GM23248 (cell line): ENCODE measurements at regions not wholly inside any gene's neighbourhood (a gene's known extent, or its start where the extent isn't known, plus 50 kb on each side); places are given as distances from the start of the nearest gene placed in this dataset.

Source experiments
- DNase-seq: peaks from one replicate; pipeline ENCODE4 v3.0.0-alpha.2; 2015
- H2AFZ ChIP-seq: fragments of 200-600 bp; sonication (generic); 2 replicates; pipeline ENCODE4 v1.6.1; 2016; ENCODE audit warnings: antibody characterized with exemption
- H3F3A ChIP-seq: fragments of 200-600 bp; sonication (generic); 2 replicates; pipeline ENCODE4 v1.6.1; 2016; ENCODE audit warnings: mild to moderate bottlenecking, antibody characterized with exemption, mixed run types; ENCODE audit not compliant: insufficient read depth
- H3K27ac ChIP-seq: fragments of 200-600 bp; sonication (generic); 2 replicates; pipeline ENCODE4 v1.5.1; 2016; ENCODE audit warnings: mild to moderate bottlenecking
- H3K27me3 ChIP-seq: fragments of 200-600 bp; sonication (generic); replicated peaks from 2 replicates; pipeline ENCODE4 v1.6.1; 2016; ENCODE audit warnings: mild to moderate bottlenecking; ENCODE audit not compliant: insufficient read depth
- H3K36me3 ChIP-seq: fragments of 200-600 bp; sonication (generic); 2 replicates; pipeline ENCODE4 v1.6.1; 2016; ENCODE audit warnings: low read depth, mild to moderate bottlenecking
- H3K4me1 ChIP-seq: fragments of 200-600 bp; sonication (generic); 2 replicates; pipeline ENCODE4 v1.6.1; 2016; ENCODE audit warnings: mild to moderate bottlenecking; ENCODE audit not compliant: insufficient read depth
- H3K4me2 ChIP-seq: fragments of 200-600 bp; sonication (generic); one replicate; pipeline ENCODE4 v1.6.1; 2016; ENCODE audit warnings: mild to moderate bottlenecking; ENCODE audit not compliant: unreplicated experiment
- H3K4me3 ChIP-seq: fragments of 200-600 bp; sonication (generic); 2 replicates; pipeline ENCODE4 v1.5.1; 2016; ENCODE audit warnings: mild to moderate bottlenecking
- H3K79me2 ChIP-seq: fragments of 200-600 bp; sonication (generic); 2 replicates; pipeline ENCODE4 v1.6.1; 2016; ENCODE audit warnings: mild to moderate bottlenecking; ENCODE audit not compliant: insufficient read depth
- H3K9ac ChIP-seq: fragments of 200-600 bp; sonication (generic); 2 replicates; pipeline ENCODE4 v1.6.1; 2016; ENCODE audit warnings: mild to moderate bottlenecking
- H3K9me2 ChIP-seq: fragments of 200-600 bp; sonication (generic); 2 replicates; pipeline ENCODE4 v1.6.1; 2016; ENCODE audit warnings: mixed run types, mild to moderate bottlenecking, moderate library complexity; ENCODE audit not compliant: insufficient read depth
- H3K9me3 ChIP-seq: fragments of 200-600 bp; sonication (generic); one replicate; pipeline ENCODE4 v1.6.1; 2017; ENCODE audit warnings: low read depth
- H4K20me1 ChIP-seq: fragments of 200-600 bp; sonication (generic); 2 replicates; pipeline ENCODE4 v1.6.0; 2016; ENCODE audit not compliant: insufficient read depth
- EZH2 ChIP-seq: fragments of 200-600 bp; sonication (generic); IDR thresholded peaks from 2 replicates; pipeline ENCODE4 v1.6.1; 2018; ENCODE audit warnings: antibody characterized with exemption, mild to moderate bottlenecking; ENCODE audit not compliant: insufficient read depth, poor library complexity, severe bottlenecking
- EZH2phosphoT487 ChIP-seq: fragments of 200-600 bp; sonication (generic); IDR thresholded peaks from 2 replicates; pipeline ENCODE4 v1.6.1; 2018; ENCODE audit warnings: antibody characterized with exemption, moderate library complexity, mild to moderate bottlenecking, low read depth; ENCODE audit not compliant: insufficient read depth
- WGBS, 2 experiments: methylation state at CpG; one replicate each; pipeline ENCODE4 v1.1.6; 2015 to 2017; ENCODE audit warnings: low lambda C conversion rate in 2 of 2, low coverage in 1 of 2; ENCODE audit errors: missing lambda C conversion rate in 2 of 2; 5-methylcytosine and 5-hydroxymethylcytosine counted together
- in situ Hi-C: fragments of 300-500 bp; cut with MboI; formaldehyde crosslinking; loops from 2 replicates; pipeline ENCODE4 v1.15.0; 2020

DNA sequence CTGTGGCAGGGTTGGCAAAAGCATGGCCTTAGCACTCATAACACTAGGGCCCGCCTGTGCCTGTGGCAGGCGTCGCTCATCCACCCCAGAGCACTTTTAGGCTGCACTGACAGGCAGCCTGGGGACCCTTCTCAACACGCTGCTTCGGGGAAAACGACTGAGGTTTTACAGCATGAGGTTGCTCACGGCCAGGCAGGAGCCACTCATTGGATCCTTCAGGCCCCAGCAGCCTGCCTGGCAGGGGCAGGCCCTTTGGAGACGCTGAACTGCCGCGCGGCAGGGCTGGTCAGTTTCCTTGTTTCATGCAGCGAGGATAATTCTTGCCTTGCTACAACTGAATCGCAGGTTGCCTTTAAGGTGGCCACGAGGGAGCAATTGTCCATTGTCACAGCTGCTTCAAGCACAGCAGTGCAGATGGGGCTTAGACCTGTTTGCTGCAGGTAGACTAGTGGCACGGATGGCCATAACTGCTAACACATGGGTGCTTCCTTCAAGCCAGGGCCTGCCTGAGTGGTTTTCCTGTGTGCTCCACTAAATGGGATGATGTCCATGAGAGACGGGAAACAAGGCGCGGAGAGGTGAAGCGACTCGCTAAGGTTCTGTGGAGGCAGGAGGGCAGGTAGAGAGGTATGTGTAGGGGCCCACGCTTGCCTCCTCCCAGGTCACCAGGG is 49.9 kb upstream of the HS6ST1 start:
- H3K4me2 ChIP-seq = no peak overlapping the region
- no peak for DNase-seq
- no peaks in the 10 kb centered on the region for H3K9me3 ChIP-seq
- H3K79me2 ChIP-seq = no peaks in the 10 kb centered on the region
- H2AFZ ChIP-seq = no peak overlapping the region
- TF ChIP-seq EZH2 (no peak), EZH2phosphoT487 (no peak)
- no peak overlapping the region for H3K9ac ChIP-seq
- in situ Hi-C loops = no loop called here
- 95 to 96% methylated on average over 21 of the region's 21 CpGs for WGBS, 2 experiments
- H3K4me3 ChIP-seq = no peak overlapping the region
- no peak overlapping the region for H3K27ac ChIP-seq
- no peaks in the 10 kb centered on the region for H4K20me1 ChIP-seq
- H3K27me3 ChIP-seq = no peaks in the 10 kb centered on the region
- H3K4me1 ChIP-seq = peaks cover 18% of the 10 kb centered on the region
- no peaks in the 10 kb centered on the region for H3K9me2 ChIP-seq
- no peaks in the 10 kb centered on the region for H3F3A ChIP-seq
- H3K36me3 ChIP-seq = no peaks in the 10 kb centered on the region

DNA sequence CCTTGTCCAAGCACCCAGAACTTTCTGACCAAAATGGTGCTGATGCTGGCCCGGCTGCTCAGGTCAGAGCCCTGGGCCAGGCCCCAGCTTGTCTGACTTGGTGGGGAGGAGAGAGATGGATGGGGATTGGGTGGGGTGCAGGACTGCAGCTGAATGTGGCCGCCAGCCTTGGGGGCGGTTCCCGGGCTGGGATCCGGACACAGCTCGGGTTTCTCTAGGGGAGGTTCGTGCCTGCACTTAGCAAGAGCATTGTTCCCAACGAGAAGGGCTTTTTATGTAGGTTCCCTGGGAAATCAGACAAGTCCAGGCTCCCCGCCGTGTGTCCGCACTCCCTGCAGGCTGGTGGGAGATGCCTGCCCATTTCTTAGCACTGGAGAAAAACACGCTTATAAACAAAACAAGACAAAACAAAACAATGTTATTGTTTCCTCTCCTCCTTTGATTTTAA is 50.5 kb upstream of the HS6ST1 start:
- 41 to 42% methylated on average over 10 to 12 of the region's 12 CpGs for WGBS, 2 experiments
- H2AFZ ChIP-seq = peak overlapping the region; percentile 47
- in situ Hi-C loops = no loop called here

DNA sequence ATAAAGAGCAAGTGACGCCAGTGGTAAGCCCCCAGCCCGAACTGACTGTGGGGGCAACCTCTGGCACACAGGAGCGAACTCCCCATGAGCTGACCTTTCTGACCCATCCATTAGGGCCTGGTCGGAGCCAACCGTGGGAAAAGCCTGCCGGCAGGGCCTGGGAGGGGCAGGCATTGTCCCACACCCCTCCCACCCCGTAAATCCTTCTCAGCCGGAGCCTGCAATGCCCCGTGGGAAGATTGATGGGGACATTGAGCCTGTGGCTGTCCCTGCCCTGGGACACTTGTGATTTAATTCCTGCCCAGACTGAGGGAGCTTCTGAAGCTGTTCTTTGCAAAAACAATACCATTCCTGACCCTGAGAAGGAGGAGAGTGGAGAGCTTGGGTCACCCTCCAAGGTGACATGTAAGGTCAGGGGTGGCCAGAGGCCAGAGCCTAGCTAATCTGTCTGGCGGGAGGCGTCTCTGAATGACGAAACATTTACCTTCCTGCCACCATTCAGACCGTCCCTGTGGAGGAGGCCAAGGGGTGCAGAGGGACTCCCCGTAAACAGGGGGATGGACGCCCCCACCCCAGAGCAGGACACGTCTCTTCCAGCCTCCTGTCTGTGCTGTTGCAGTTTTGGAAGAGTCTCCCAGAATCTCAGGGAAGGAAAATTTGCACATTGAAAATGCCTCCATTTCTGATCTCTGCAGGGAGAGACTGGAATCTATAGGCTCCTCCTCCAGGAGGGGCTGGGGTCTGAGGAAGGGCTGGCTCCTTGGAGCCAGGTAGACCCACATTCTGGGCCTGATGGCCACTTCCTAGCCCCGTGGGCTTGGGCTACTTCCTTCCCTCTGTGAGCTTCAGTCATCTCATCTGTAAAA is 51.2 kb upstream of the HS6ST1 start:
- Histone ChIP-seq H2AFZ (peak overlapping the region; percentile 47), H3K9ac (no peak overlapping the region), H3K4me3 (no peak overlapping the region), H3K9me3 (no peaks in the 10 kb centered on the region), H3K27me3 (no peaks in the 10 kb centered on the region), H3K79me2 (no peaks in the 10 kb centered on the region), H3F3A (no peaks in the 10 kb centered on the region), H3K4me2 (no peak overlapping the region), H3K36me3 (no peaks in the 10 kb centered on the region), H3K4me1 (peaks cover 28% of the 10 kb centered on the region), H3K27ac (no peak overlapping the region), H4K20me1 (no peaks in the 10 kb centered on the region), H3K9me2 (no peaks in the 10 kb centered on the region)
- TF ChIP-seq EZH2 (no peak), EZH2phosphoT487 (no peak)
- DNase-seq = no peak
- in situ Hi-C loops = no loop called here
- 54 to 59% methylated on average over 16 to 17 of the region's 17 CpGs for WGBS, 2 experiments

More for the DNA sequence above, 50.5 kb upstream of the HS6ST1 start:
- H3K27ac ChIP-seq = no peak overlapping the region
- H3K9ac ChIP-seq = no peak overlapping the region
- no peaks in the 10 kb centered on the region for H3K27me3 ChIP-seq
- H3K79me2 ChIP-seq = no peaks in the 10 kb centered on the region
- H4K20me1 ChIP-seq = no peaks in the 10 kb centered on the region
- H3K4me1 ChIP-seq = peaks cover 21% of the 10 kb centered on the region
- no peak overlapping the region for H3K4me2 ChIP-seq
- H3K9me2 ChIP-seq = no peaks in the 10 kb centered on the region
- H3K4me3 ChIP-seq = no peak overlapping the region
- H3K9me3 ChIP-seq = no peaks in the 10 kb centered on the region
- H3K36me3 ChIP-seq = no peaks in the 10 kb centered on the region
- TF ChIP-seq EZH2 (no peak), EZH2phosphoT487 (no peak)
- H3F3A ChIP-seq = no peaks in the 10 kb centered on the region
- peak; percentile 43 for DNase-seq

DNA sequence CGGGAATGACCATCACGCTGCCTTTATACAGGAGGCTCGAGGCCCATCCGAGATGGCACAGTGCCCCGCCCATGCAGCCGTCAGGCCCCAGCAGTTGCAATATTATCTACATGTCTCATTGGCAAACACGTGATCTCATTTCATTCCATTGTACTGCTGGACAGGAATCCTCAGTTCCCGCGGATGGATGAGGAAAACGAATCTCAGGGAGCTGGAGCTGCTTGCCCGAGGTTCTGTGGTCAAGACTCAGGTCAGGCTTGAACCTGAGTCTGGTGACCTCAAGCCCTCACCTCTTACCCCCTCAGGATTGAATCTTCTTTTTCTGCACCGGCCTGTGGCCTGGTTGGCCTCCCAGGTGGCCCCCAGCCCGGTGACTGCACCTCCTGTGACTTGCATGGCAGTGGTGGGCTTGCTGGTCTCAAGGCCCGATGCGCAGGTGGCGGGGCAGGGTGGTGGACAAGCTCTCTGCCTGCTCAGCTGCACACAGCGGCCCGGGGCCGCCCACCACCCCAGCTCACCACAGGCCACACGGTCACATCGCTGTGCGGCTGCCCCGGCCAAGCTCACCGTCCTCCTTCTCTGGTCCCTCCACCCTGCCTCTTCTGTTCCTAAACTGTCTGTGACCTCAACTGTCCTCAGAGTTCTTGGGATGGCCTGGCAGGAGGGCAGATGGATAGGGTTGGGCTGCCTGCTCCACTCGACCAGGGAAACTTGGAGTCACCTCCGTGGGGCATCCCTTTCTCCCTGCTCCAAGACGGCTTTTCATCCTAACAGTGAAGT is 52.0 kb upstream of the HS6ST1 start:
- H3K27ac ChIP-seq = no peak overlapping the region
- no peaks in the 10 kb centered on the region for H3K27me3 ChIP-seq
- H3K79me2 ChIP-seq = no peaks in the 10 kb centered on the region
- DNase-seq = no peak
- H3K9me2 ChIP-seq = no peaks in the 10 kb centered on the region
- no peak overlapping the region for H3K9ac ChIP-seq
- no peaks in the 10 kb centered on the region for H3F3A ChIP-seq
- H4K20me1 ChIP-seq = no peaks in the 10 kb centered on the region
- 85 to 88% methylated on average over 25 to 27 of the region's 27 CpGs for WGBS, 2 experiments
- peaks cover 27% of the 10 kb centered on the region for H3K4me1 ChIP-seq
- H3K4me3 ChIP-seq = no peak overlapping the region
- no peak overlapping the region for H2AFZ ChIP-seq
- H3K9me3 ChIP-seq = no peaks in the 10 kb centered on the region
- in situ Hi-C loops = no loop called here
- H3K4me2 ChIP-seq = no peak overlapping the region
- no peaks in the 10 kb centered on the region for H3K36me3 ChIP-seq
- TF ChIP-seq EZH2phosphoT487 = no peak
- no peak for TF ChIP-seq EZH2
